CD4-positive, alpha-beta T cell treated with Interleukin-15 for 4 hours (primary cell): ENCODE measurements at regions not wholly inside any gene's neighbourhood (a gene's known extent, or its start where the extent isn't known, plus 50 kb on each side); places are given as distances from the start of the nearest gene placed in this dataset.
"Not testable (repeated sequence)": the region's sequence is repeated elsewhere in the genome, so short reads cannot be mapped to it uniquely, and the experiment has no call there.

Experiments used
- DNase-seq: peaks from one replicate; pipeline ENCODE4 v3.0.0-alpha.2; 2020; ENCODE audit warnings: low spot score

- no peak for DNase-seq
These were observed 74.6 kb downstream of the UTRN start for GRCh38 chr6:144359783-144360182.

- DNase-seq, result no peak
These were observed 75.3 kb downstream of the UTRN start for GRCh38 chr6:144360401-144360800.

- DNase-seq, result no peak
These were observed 75.9 kb downstream of the UTRN start for GRCh38 chr6:144361016-144361415.

GRCh38 chr6:144362042-144363018, 77.2 kb downstream of the UTRN start:
- no peak for DNase-seq

GRCh38 chr6:144364208-144364720, 79.1 kb downstream of the UTRN start:
- DNase-seq, result no peak

- no peak for DNase-seq
These were observed 79.6 kb downstream of the UTRN start for GRCh38 chr6:144364782-144365181.

- no peak for DNase-seq
These were observed 80.1 kb downstream of the UTRN start for GRCh38 chr6:144365271-144365670.

- not testable (repeated sequence) for DNase-seq
These were observed 84.6 kb downstream of the UTRN start for GRCh38 chr6:144369696-144370095.

GRCh38 chr6:144372116-144372515, 87.0 kb downstream of the UTRN start:
- DNase-seq, result no peak

- DNase-seq, result no peak
These were observed 87.8 kb downstream of the UTRN start for GRCh38 chr6:144372611-144373594.

- DNase-seq, result not testable (repeated sequence)
These were observed 89.4 kb downstream of the UTRN start for GRCh38 chr6:144374525-144374924.

GRCh38 chr6:144377586-144378210, 92.6 kb downstream of the UTRN start:
- no peak for DNase-seq

- DNase-seq, result no peak
These were observed 93.3 kb downstream of the UTRN start for GRCh38 chr6:144378437-144378836.

GRCh38 chr6:144379356-144379755, 94.2 kb downstream of the UTRN start:
- no peak for DNase-seq

GRCh38 chr6:144381499-144381898, 96.4 kb downstream of the UTRN start:
- not testable (repeated sequence) for DNase-seq

GRCh38 chr6:144383336-144383735, 98.2 kb downstream of the UTRN start:
- DNase-seq, result no peak

GRCh38 chr6:144384427-144384826, 99.3 kb downstream of the UTRN start:
- no peak for DNase-seq

GRCh38 chr6:144389474-144389873, 104.3 kb downstream of the UTRN start:
- not testable (repeated sequence) for DNase-seq

GRCh38 chr6:144390202-144390601, 105.1 kb downstream of the UTRN start:
- DNase-seq, result no peak

GRCh38 chr6:144390886-144391285, 105.8 kb downstream of the UTRN start:
- DNase-seq, result no peak

GRCh38 chr6:144392536-144392935, 107.4 kb downstream of the UTRN start:
- DNase-seq, result no peak

- no peak for DNase-seq
These were observed 109.1 kb downstream of the UTRN start for GRCh38 chr6:144394210-144394609.
